ENCODE measurements at regions not wholly inside any gene's neighbourhood (a gene's known extent, or its start where the extent isn't known, plus 50 kb on each side); places are given as distances from the start of the nearest gene placed in this dataset.

DNA sequence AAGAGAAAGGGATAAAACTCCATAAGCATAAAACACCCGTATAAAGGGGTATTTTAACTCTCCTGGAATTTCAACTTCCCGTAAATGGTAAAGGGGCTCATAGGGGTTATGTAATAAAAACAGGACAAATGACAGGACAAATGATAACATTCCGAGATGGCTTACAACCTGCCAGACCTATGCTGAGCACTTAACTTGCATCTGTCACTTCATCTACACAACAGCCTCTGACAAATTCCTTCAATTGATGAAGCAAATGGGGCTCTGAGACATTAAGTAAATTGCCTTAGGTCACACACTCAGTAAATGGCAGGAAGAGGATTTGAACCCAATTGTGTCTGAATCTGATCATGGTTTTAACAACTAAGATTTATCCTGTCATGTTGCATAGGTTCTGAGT lies 327.6 kb upstream of the SNX7 start:
- H3K27me3 ChIP-seq (ENCODE audit: insufficient read depth, low read depth), result no peaks in the 10 kb centered on the region
- H3K79me2 ChIP-seq (ENCODE audit: insufficient read depth, low read depth), result no peaks in the 10 kb centered on the region
- no peaks in the 10 kb centered on the region for H4K20me1 ChIP-seq (ENCODE audit: insufficient read depth)
- H3K9ac ChIP-seq, result no peak overlapping the region
- H3K36me3 ChIP-seq (ENCODE audit: insufficient read depth), result no peaks in the 10 kb centered on the region
- no peak overlapping the region for H2AFZ ChIP-seq (ENCODE audit: low read depth)
- H3K4me3 ChIP-seq (IDR thresholded peaks at IDR 0.05; ENCODE audit: insufficient read depth, low read depth, low read length), result no peak overlapping the region
- no peak overlapping the region for H3K27ac ChIP-seq
- H3K4me1 ChIP-seq (ENCODE audit: low read depth, poor library complexity, severe bottlenecking), result no peaks in the 10 kb centered on the region
- H3K4me2 ChIP-seq, result no peak overlapping the region
- TF ChIP-seq, protein P1, sequence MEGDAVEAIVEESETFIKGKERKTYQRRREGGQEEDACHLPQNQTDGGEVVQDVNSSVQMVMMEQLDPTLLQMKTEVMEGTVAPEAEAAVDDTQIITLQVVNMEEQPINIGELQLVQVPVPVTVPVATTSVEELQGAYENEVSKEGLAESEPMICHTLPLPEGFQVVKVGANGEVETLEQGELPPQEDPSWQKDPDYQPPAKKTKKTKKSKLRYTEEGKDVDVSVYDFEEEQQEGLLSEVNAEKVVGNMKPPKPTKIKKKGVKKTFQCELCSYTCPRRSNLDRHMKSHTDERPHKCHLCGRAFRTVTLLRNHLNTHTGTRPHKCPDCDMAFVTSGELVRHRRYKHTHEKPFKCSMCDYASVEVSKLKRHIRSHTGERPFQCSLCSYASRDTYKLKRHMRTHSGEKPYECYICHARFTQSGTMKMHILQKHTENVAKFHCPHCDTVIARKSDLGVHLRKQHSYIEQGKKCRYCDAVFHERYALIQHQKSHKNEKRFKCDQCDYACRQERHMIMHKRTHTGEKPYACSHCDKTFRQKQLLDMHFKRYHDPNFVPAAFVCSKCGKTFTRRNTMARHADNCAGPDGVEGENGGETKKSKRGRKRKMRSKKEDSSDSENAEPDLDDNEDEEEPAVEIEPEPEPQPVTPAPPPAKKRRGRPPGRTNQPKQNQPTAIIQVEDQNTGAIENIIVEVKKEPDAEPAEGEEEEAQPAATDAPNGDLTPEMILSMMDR (conservative IDR thresholded peaks at IDR 0.05; ENCODE audit: low read depth, low read length), result no peak

DNA sequence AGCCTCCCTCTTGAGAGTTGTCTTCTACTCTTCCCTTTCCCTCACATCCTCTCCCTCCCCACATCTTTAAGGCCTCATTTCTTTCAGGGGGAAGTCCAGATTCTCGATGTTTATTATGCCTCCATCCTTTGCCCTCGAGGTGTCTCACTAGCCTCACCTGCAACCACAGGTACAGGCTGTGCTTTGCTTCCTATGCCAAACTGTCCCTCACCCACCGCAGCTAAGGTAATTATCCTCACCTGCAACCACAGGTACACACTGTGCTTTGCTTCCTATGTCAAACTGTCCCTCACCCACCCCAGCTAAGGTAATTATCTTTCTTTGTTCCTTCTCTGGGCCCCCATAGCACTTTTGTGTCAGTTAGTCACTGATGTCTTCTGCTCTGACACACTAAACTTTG lies 328.1 kb upstream of the SNX7 start:
- TF ChIP-seq, protein P1 (conservative IDR thresholded peaks at IDR 0.05; ENCODE audit: low read depth, low read length), result no peak
- Histone ChIP-seq H3K4me2 (no peak overlapping the region), H3K4me3 (IDR thresholded peaks at IDR 0.05; ENCODE audit: insufficient read depth, low read depth, low read length) (no peak overlapping the region), H3K27me3 (ENCODE audit: insufficient read depth, low read depth) (no peaks in the 10 kb centered on the region), H3K27ac (no peak overlapping the region), H3K4me1 (ENCODE audit: low read depth, poor library complexity, severe bottlenecking) (no peaks in the 10 kb centered on the region), H3K9ac (no peak overlapping the region), H4K20me1 (ENCODE audit: insufficient read depth) (no peaks in the 10 kb centered on the region), H3K36me3 (ENCODE audit: insufficient read depth) (no peaks in the 10 kb centered on the region), H3K79me2 (ENCODE audit: insufficient read depth, low read depth) (no peaks in the 10 kb centered on the region), H2AFZ (ENCODE audit: low read depth) (no peak overlapping the region)

DNA sequence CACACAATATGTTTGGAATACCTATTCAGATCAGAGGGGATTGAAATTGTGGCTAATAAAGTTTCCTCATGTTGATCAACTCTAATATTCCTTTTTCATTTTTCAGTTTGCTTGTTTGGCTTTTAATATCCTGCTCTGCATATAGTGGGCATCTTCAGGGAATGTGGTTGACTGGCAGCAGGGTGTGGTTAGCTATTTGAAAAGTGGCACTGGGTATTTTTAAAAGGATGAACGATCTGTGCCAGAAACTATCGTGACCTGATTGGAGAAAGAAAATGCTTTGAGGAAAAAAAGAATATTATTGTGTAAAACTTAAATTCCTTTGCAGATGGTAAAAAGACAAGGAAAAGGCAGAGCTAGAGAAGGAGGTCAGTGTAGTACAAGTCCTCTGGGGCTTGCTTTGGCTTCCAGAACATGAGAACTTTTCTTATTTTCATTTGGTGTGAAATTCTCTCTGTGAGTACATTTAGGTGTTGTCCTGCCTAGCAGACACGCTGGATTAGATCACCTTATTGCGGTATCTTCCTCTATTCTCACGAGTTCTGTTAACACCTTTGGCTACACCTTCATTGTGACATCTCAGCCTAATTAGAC lies 329.7 kb upstream of the SNX7 start:
- Histone ChIP-seq H3K4me1 (ENCODE audit: low read depth, poor library complexity, severe bottlenecking) (no peaks in the 10 kb centered on the region), H3K36me3 (ENCODE audit: insufficient read depth) (no peaks in the 10 kb centered on the region), H3K9ac (no peak overlapping the region), H3K4me3 (IDR thresholded peaks at IDR 0.05; ENCODE audit: insufficient read depth, low read depth, low read length) (no peak overlapping the region), H3K27me3 (ENCODE audit: insufficient read depth, low read depth) (no peaks in the 10 kb centered on the region), H2AFZ (ENCODE audit: low read depth) (no peak overlapping the region), H4K20me1 (ENCODE audit: insufficient read depth) (no peaks in the 10 kb centered on the region), H3K79me2 (ENCODE audit: insufficient read depth, low read depth) (no peaks in the 10 kb centered on the region), H3K27ac (no peak overlapping the region), H3K4me2 (no peak overlapping the region)
- TF ChIP-seq, protein P1 (conservative IDR thresholded peaks at IDR 0.05; ENCODE audit: low read depth, low read length), result no peak

DNA sequence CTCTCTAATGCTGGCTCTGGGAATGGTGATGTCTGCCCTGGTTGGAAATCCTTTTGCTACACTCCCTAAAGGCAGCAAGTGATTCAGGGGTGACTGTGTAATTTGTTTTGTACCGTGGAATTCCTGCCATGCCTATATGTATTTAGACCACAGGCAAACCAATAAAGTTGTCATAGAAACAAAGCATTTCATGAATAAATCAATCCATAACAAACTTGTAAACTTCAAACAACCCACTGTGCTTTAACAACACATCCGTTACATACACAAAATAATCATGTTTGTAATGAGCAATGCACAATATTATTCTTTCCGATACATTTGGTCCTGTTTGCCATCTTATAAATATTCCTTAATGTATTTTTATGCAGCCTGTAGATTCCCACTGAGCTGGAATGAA lies 330.3 kb upstream of the SNX7 start:
- no peak overlapping the region for H3K4me2 ChIP-seq
- H4K20me1 ChIP-seq (ENCODE audit: insufficient read depth), result no peaks in the 10 kb centered on the region
- H3K27ac ChIP-seq, result no peak overlapping the region
- H3K4me1 ChIP-seq (ENCODE audit: low read depth, poor library complexity, severe bottlenecking), result no peaks in the 10 kb centered on the region
- no peaks in the 10 kb centered on the region for H3K27me3 ChIP-seq (ENCODE audit: insufficient read depth, low read depth)
- TF ChIP-seq, protein P1 (conservative IDR thresholded peaks at IDR 0.05; ENCODE audit: low read depth, low read length), result no peak
- no peaks in the 10 kb centered on the region for H3K36me3 ChIP-seq (ENCODE audit: insufficient read depth)
- no peak overlapping the region for H3K9ac ChIP-seq
- no peak overlapping the region for H3K4me3 ChIP-seq (IDR thresholded peaks at IDR 0.05; ENCODE audit: insufficient read depth, low read depth, low read length)
- H3K79me2 ChIP-seq (ENCODE audit: insufficient read depth, low read depth), result no peaks in the 10 kb centered on the region
- no peak overlapping the region for H2AFZ ChIP-seq (ENCODE audit: low read depth)

Measured in KMS-11 (cell line).